Lower leg skin (tissue), 4 donors: ENCODE measurements at regions not wholly inside any gene's neighbourhood (a gene's known extent, or its start where the extent isn't known, plus 50 kb on each side); places are given as distances from the start of the nearest gene placed in this dataset.

ENCODE experiments used
- DNase-seq, 2 donors: peaks; one replicate each; pipeline ENCODE4 v3.0.0-alpha.2; 2019; ENCODE audit warnings: low spot score in 2 of 2
- H3K4me3 ChIP-seq: fragments of 200-600 bp; sonication (generic); 2 replicates; pipeline ENCODE4 v1.5.1; 2017; ENCODE audit warnings: mild to moderate bottlenecking, low read depth; ENCODE audit not compliant: poor library complexity, severe bottlenecking
- POLR2A ChIP-seq, 2 donors: fragments of 450-650 bp; IDR thresholded peaks; one replicate each; pipeline ENCODE4 v1.6.1; 2016 to 2017; ENCODE audit warnings: antibody characterized with exemption in 2 of 2, mild to moderate bottlenecking in 1 of 2, moderate library complexity in 1 of 2
- WGBS, 2 donors: methylation state at CpG; one replicate each; pipeline ENCODE4 v1.1.5; 2018; 5-methylcytosine and 5-hydroxymethylcytosine counted together
- intact Hi-C: fragments of 100-400 bp; cut with DNase I; formaldehyde crosslinking; loops from one replicate; pipeline ENCODE4 v1.15.0; 2023; ENCODE audit warnings: low total_unique reads
- TF ChIP-seq, protein P1 (sequence below), 3 donors: fragments of 450-650 bp; IDR thresholded peaks; one replicate each; pipeline ENCODE4 v1.5.1; 2016; ENCODE audit warnings: antibody characterized with exemption in 3 of 3, mild to moderate bottlenecking in 3 of 3, moderate library complexity in 2 of 3

DNA sequence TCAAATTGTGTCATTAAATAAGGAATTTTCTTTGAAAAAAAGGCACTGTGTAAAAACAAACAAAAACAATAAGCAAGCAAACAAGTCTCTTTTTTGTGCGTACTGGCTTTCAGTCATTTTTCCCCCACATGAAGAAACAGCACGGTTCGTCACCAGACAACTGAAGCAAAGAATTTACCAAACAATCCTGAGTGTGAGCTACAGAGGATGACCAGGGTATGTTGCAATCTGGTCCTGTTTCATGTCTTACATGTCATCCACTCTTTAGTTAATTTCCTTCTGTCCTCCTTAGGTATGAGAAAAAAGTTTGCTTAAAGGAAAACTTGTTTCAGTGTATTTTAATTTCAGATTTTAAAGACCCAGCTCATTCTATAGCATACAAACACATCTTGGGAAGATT, 1080.7 kb upstream of the NUDT12 start:
- TF ChIP-seq, protein P1, sequence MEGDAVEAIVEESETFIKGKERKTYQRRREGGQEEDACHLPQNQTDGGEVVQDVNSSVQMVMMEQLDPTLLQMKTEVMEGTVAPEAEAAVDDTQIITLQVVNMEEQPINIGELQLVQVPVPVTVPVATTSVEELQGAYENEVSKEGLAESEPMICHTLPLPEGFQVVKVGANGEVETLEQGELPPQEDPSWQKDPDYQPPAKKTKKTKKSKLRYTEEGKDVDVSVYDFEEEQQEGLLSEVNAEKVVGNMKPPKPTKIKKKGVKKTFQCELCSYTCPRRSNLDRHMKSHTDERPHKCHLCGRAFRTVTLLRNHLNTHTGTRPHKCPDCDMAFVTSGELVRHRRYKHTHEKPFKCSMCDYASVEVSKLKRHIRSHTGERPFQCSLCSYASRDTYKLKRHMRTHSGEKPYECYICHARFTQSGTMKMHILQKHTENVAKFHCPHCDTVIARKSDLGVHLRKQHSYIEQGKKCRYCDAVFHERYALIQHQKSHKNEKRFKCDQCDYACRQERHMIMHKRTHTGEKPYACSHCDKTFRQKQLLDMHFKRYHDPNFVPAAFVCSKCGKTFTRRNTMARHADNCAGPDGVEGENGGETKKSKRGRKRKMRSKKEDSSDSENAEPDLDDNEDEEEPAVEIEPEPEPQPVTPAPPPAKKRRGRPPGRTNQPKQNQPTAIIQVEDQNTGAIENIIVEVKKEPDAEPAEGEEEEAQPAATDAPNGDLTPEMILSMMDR (IDR thresholded peaks at IDR 0.05) = no peak
- no peak for TF ChIP-seq POLR2A (IDR thresholded peaks at IDR 0.05)
- no peak overlapping the region for H3K4me3 ChIP-seq
- intact Hi-C loops = no loop called here
- DNase-seq = no peak
- WGBS, 2 donors = 68 to 87% methylated on average over 3 of the region's 3 CpGs

DNA sequence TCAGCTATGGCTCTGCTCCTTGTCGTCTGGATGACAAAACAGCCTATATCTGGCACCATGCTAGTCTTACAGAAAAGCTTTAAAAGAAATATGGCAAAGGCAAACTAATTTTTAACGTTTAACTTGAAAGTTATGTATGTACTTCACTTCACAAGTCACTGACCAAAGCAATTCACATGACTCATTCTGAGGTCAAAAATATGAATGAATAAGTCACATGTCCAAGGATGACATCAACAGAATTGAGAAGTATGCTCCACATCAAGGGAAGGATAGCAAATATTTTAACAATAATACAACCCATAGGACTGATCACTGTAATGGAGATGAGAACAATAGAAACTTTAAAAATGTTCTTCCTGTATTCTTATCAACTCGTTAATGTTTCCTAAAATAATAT, 1072.6 kb upstream of the NUDT12 start:
- intact Hi-C loops = no loop called here
- WGBS, 2 donors = 68 to 77% methylated on average over 3 of the region's 3 CpGs
- TF ChIP-seq, protein P1 (IDR thresholded peaks at IDR 0.05) = no peak
- TF ChIP-seq POLR2A (IDR thresholded peaks at IDR 0.05) = no peak

DNA sequence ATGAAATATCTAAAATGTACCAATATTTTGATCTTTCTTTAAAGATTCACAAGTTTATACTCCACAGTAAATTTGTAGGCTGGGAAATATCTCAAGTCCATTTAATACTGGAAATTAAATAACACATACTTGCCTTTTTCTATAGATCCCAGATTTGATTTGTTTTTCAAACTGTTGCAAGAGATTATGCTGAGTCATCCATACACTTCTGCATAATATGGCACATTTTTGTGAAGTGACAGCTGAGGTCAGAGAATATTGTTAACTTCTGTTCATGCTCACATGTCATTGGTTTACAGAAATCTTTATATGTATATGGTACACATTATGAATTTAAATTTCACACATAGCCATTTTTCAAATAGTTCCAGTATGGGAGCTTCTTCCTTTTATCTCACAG, 1066.3 kb upstream of the NUDT12 start:
- intact Hi-C loops = no loop called here
- TF ChIP-seq, protein P1 (IDR thresholded peaks at IDR 0.05) = no peak
- TF ChIP-seq POLR2A (IDR thresholded peaks at IDR 0.05) = no peak
- no peak overlapping the region for H3K4me3 ChIP-seq
- DNase-seq = no peak

More for the DNA sequence above, 1072.6 kb upstream of the NUDT12 start:
- no peak for DNase-seq
- H3K4me3 ChIP-seq = no peak overlapping the region

DNA sequence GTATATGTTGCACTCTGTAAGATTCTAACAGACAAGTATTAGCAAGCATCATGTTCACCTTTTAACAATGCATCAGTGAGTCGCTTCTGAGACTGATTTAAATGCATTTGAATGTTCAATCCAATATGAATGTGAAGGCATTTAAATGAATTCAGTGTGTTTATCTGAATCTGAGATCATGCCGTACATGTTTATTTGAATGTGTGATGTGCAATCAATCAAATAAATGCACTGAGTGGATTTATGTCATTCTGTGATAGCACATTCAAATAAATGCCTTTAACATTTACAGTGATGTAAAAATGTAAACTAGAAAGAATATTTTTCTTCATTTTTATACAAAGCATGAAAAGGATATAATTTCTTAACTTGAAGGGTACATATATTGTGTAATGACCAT, 1063.5 kb upstream of the NUDT12 start:
- 31 to 48% methylated on average over 2 of the region's 2 CpGs for WGBS, 2 donors
- intact Hi-C loops = no loop called here
- no peak for TF ChIP-seq POLR2A (IDR thresholded peaks at IDR 0.05)
- TF ChIP-seq, protein P1 (IDR thresholded peaks at IDR 0.05) = no peak
- H3K4me3 ChIP-seq = no peak overlapping the region
- DNase-seq = no peak

DNA sequence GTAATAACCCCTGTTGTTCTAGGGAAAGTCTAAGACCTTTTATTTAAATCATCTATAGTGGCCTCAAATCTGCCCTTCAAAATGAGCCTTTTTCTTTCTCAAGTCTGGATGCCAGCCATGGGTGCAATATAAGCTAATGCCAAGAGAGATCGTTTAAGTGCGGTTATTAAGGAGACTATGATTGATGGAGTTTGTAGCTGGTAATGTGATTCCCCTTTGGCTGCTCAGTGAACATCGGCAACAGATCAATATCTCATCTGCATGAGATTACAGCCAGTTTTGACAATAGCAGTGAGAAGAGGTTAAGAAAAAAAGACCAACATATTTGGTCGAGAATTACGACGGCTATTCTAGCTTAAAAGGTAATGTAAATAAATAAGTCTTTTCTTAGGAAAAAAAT, 1049.4 kb upstream of the NUDT12 start:
- no peak for TF ChIP-seq POLR2A (IDR thresholded peaks at IDR 0.05)
- TF ChIP-seq, protein P1 (IDR thresholded peaks at IDR 0.05) = no peak
- H3K4me3 ChIP-seq = no peak overlapping the region
- intact Hi-C loops = no loop called here
- no peak for DNase-seq
- WGBS, 2 donors = 35 to 57% methylated on average over 6 of the region's 6 CpGs

DNA sequence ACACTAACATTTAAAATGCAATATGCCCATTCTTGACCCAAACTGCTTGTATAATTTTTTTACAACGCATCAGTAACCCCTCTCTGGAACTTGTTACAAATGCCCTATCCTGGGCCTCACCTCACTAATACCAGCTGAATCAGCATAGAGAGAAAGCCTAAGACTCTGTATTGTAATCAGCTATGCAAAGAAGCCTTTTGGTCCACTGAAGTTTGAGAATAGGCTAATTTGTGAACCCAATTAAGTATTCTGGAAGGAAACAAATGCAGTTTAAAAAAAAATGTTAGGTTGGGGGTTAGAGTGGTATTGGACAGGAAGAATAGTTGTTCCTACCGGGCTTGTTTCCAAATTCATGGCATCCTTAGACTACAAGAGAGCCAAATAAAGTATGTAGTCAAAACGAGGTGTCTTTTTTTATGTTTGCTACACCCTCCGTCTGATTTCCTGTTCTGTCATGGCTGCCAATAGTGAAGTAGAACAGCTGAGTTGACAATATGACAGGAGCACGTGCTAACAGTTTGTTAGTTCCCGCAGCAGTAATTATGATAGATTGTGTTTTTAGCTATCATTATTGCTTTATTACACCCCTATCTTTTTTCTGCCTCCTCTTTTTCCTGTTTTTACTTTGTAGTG, 1048.7 kb upstream of the NUDT12 start:
- DNase-seq = no peak
- WGBS, 2 donors = 21 to 29% methylated on average over 6 of the region's 6 CpGs
- H3K4me3 ChIP-seq = no peak overlapping the region
- intact Hi-C loops = no loop called here
- TF ChIP-seq, protein P1 (IDR thresholded peaks at IDR 0.05) = no peak
- TF ChIP-seq POLR2A (IDR thresholded peaks at IDR 0.05) = no peak
